ENCODE measurements at regions not wholly inside any gene's neighbourhood (a gene's known extent, or its start where the extent isn't known, plus 50 kb on each side); places are given as distances from the start of the nearest gene placed in this dataset.

DNA sequence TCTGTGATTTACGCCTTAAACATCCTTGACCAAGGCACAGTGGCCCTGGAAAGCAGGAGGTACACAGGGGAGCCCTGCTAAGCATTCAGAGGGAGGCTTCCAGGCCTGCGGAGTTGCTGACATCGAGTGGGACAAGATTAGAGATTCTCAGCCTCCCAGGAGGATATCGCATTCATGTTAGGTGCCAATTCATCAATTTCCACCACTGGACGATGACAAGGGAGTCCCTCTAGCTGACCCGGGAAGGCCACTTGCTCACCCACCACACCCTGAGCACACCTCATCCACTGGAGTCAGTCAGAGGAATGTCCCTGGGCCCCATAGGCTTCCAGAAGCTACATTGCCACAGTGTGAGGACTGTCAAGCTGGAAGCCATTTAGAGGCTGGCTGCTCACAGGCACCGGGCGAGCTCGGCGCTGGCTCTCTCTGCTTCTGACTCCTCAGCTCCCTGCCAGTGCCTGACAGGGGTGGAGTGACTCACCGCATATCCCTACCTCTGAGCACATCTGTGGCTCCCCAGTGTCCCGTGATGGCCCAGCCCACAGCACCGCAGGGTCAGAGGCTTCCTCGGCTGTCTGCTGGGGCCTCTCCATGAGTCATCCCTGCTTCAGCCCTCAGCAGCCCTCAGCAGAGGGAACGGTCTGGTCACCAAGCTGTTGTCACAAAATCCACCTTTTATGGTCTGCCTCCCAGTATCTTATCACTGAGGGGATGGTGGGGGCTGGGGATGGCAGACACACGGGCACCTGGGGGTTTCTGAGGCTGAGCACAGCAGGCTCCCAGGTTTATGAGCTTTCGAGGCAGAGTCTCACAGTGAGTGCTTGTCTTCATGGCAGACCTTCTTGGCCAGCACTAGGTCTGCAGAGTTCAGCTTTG is 117.5 kb downstream of the ZNF608 start (continued):
- TF ChIP-seq ZBTB17 (CRISPR knock-in tag; IDR thresholded peaks at IDR 0.05) (no peak), POLR2AphosphoS2 (IDR thresholded peaks at IDR 0.05; ENCODE audit: low read length) (no peak), PCBP1 (IDR thresholded peaks at IDR 0.05; ENCODE audit: low read depth, low read length, poor library complexity, severe bottlenecking) (no peak), PTTG1 (tag; IDR thresholded peaks at IDR 0.05; ENCODE audit: low read depth) (no peak), CBX3 (IDR thresholded peaks at IDR 0.05; ENCODE audit: borderline replicate concordance in 1 of 2, low read length in 2 of 2) (no peak; a peak in 1 of 3 replicates), BMI1 (IDR thresholded peaks at IDR 0.05; ENCODE audit: low read length) (no peak), TBP (optimal IDR thresholded peaks at IDR 0.05; ENCODE audit: low read depth, low read length) (peak; percentile 58)
- TF ChIP-seq, protein P1, sequence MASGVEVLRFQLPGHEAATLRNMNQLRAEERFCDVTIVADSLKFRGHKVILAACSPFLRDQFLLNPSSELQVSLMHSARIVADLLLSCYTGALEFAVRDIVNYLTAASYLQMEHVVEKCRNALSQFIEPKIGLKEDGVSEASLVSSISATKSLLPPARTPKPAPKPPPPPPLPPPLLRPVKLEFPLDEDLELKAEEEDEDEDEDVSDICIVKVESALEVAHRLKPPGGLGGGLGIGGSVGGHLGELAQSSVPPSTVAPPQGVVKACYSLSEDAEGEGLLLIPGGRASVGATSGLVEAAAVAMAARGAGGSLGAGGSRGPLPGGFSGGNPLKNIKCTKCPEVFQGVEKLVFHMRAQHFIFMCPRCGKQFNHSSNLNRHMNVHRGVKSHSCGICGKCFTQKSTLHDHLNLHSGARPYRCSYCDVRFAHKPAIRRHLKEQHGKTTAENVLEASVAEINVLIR (CRISPR knock-in tag; IDR thresholded peaks at IDR 0.05): no peak
- TF ChIP-seq, protein P2, sequence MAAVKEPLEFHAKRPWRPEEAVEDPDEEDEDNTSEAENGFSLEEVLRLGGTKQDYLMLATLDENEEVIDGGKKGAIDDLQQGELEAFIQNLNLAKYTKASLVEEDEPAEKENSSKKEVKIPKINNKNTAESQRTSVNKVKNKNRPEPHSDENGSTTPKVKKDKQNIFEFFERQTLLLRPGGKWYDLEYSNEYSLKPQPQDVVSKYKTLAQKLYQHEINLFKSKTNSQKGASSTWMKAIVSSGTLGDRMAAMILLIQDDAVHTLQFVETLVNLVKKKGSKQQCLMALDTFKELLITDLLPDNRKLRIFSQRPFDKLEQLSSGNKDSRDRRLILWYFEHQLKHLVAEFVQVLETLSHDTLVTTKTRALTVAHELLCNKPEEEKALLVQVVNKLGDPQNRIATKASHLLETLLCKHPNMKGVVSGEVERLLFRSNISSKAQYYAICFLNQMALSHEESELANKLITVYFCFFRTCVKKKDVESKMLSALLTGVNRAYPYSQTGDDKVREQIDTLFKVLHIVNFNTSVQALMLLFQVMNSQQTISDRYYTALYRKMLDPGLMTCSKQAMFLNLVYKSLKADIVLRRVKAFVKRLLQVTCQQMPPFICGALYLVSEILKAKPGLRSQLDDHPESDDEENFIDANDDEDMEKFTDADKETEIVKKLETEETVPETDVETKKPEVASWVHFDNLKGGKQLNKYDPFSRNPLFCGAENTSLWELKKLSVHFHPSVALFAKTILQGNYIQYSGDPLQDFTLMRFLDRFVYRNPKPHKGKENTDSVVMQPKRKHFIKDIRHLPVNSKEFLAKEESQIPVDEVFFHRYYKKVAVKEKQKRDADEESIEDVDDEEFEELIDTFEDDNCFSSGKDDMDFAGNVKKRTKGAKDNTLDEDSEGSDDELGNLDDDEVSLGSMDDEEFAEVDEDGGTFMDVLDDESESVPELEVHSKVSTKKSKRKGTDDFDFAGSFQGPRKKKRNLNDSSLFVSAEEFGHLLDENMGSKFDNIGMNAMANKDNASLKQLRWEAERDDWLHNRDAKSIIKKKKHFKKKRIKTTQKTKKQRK (IDR thresholded peaks at IDR 0.05; ENCODE audit: borderline replicate concordance, low read depth, low read length): no peak
- TF ChIP-seq, protein P3, sequence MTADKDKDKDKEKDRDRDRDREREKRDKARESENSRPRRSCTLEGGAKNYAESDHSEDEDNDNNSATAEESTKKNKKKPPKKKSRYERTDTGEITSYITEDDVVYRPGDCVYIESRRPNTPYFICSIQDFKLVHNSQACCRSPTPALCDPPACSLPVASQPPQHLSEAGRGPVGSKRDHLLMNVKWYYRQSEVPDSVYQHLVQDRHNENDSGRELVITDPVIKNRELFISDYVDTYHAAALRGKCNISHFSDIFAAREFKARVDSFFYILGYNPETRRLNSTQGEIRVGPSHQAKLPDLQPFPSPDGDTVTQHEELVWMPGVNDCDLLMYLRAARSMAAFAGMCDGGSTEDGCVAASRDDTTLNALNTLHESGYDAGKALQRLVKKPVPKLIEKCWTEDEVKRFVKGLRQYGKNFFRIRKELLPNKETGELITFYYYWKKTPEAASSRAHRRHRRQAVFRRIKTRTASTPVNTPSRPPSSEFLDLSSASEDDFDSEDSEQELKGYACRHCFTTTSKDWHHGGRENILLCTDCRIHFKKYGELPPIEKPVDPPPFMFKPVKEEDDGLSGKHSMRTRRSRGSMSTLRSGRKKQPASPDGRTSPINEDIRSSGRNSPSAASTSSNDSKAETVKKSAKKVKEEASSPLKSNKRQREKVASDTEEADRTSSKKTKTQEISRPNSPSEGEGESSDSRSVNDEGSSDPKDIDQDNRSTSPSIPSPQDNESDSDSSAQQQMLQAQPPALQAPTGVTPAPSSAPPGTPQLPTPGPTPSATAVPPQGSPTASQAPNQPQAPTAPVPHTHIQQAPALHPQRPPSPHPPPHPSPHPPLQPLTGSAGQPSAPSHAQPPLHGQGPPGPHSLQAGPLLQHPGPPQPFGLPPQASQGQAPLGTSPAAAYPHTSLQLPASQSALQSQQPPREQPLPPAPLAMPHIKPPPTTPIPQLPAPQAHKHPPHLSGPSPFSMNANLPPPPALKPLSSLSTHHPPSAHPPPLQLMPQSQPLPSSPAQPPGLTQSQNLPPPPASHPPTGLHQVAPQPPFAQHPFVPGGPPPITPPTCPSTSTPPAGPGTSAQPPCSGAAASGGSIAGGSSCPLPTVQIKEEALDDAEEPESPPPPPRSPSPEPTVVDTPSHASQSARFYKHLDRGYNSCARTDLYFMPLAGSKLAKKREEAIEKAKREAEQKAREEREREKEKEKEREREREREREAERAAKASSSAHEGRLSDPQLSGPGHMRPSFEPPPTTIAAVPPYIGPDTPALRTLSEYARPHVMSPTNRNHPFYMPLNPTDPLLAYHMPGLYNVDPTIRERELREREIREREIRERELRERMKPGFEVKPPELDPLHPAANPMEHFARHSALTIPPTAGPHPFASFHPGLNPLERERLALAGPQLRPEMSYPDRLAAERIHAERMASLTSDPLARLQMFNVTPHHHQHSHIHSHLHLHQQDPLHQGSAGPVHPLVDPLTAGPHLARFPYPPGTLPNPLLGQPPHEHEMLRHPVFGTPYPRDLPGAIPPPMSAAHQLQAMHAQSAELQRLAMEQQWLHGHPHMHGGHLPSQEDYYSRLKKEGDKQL (CRISPR knock-in tag; IDR thresholded peaks at IDR 0.05; ENCODE audit: borderline replicate concordance): no peak
- TF ChIP-seq, protein P4, sequence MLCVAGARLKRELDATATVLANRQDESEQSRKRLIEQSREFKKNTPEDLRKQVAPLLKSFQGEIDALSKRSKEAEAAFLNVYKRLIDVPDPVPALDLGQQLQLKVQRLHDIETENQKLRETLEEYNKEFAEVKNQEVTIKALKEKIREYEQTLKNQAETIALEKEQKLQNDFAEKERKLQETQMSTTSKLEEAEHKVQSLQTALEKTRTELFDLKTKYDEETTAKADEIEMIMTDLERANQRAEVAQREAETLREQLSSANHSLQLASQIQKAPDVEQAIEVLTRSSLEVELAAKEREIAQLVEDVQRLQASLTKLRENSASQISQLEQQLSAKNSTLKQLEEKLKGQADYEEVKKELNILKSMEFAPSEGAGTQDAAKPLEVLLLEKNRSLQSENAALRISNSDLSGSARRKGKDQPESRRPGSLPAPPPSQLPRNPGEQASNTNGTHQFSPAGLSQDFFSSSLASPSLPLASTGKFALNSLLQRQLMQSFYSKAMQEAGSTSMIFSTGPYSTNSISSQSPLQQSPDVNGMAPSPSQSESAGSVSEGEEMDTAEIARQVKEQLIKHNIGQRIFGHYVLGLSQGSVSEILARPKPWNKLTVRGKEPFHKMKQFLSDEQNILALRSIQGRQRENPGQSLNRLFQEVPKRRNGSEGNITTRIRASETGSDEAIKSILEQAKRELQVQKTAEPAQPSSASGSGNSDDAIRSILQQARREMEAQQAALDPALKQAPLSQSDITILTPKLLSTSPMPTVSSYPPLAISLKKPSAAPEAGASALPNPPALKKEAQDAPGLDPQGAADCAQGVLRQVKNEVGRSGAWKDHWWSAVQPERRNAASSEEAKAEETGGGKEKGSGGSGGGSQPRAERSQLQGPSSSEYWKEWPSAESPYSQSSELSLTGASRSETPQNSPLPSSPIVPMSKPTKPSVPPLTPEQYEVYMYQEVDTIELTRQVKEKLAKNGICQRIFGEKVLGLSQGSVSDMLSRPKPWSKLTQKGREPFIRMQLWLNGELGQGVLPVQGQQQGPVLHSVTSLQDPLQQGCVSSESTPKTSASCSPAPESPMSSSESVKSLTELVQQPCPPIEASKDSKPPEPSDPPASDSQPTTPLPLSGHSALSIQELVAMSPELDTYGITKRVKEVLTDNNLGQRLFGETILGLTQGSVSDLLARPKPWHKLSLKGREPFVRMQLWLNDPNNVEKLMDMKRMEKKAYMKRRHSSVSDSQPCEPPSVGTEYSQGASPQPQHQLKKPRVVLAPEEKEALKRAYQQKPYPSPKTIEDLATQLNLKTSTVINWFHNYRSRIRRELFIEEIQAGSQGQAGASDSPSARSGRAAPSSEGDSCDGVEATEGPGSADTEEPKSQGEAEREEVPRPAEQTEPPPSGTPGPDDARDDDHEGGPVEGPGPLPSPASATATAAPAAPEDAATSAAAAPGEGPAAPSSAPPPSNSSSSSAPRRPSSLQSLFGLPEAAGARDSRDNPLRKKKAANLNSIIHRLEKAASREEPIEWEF (CRISPR knock-in tag; IDR thresholded peaks at IDR 0.05): no peak

All from K562 (cell line).